GM21515 (cell line): ENCODE measurements at regions not wholly inside any gene's neighbourhood (a gene's known extent, or its start where the extent isn't known, plus 50 kb on each side); places are given as distances from the start of the nearest gene placed in this dataset.
"Not testable (repeated sequence)": the region's sequence is repeated elsewhere in the genome, so short reads cannot be mapped to it uniquely, and the experiment has no call there.

Source experiments
- ATAC-seq: cut with Tn5 transposase; IDR thresholded peaks from one replicate; pipeline ENCODE4 v1.9.1; 2021; ENCODE audit not compliant: unreplicated experiment

DNA sequence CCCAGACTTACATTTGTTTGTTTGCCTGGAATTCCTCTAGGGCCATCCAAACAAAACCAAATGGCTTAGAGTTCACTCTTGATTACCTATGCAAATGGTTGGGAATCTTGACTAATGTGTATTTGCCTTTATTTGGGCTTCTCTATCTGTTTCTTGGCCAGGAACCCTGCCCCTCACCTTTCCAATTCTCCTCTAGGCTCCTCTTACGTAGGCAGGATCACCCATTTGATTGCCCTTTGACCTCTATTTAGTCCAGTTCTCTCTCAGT is 123.0 kb upstream of the DYRK2 start:
- ATAC-seq: no peak

DNA sequence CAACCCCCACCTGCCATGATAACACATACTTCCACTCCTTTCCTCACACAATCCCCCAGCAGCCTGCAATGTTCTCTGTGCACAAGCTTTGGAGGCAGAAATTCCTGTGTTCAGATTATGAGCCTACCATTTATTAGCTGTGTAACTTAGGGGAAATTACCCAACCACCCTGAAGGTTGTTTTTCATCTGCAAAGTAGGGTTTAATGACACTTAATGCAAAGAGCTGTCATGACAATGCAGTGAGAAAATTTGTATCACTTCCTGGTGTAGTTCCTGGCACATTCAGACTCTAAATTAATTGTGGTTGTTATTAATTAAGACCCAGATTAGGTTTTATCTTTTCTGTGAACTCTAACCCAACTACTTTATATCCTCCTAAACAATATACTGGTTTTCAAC is 122.4 kb upstream of the DYRK2 start:
- ATAC-seq: no peak

DNA sequence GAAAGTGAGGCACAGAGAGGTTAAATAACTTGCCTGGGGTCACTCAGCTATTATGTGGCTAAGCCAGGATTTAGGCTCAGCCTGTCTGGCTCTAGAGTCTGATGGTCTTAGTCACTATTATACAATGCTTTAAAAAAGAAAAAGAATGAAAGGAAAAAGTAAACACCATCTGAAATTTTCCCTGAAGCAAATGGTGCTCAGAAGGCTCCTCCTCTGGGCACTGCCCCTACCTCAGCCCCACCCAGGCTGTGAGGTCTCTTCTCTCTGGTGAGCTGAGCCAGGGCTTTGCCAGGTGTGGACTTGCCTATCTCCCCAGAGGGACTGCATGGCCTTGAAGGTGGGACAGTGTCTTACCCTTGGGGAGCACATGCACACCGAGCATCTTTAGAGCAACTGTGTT is 117.5 kb upstream of the DYRK2 start:
- no peak for ATAC-seq

DNA sequence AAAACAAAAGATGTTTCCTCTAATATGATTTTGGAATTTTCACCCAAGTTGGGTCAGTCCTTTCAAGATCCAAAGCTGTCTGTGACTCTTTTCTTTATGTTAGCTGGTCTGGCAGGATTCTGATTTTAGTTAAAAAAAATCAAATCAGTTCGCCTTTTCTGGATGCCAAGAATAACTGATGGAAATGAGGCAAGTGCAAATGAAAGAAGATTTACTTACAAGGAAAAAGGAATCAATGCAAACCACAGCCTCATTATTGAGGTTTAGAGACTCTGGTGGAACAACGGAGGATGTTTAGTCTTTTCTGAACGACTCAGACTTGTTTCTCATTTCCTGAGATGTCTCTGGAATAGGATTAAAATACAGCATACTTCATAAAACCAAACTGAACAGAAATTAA is 117.0 kb upstream of the DYRK2 start:
- ATAC-seq: no peak

DNA sequence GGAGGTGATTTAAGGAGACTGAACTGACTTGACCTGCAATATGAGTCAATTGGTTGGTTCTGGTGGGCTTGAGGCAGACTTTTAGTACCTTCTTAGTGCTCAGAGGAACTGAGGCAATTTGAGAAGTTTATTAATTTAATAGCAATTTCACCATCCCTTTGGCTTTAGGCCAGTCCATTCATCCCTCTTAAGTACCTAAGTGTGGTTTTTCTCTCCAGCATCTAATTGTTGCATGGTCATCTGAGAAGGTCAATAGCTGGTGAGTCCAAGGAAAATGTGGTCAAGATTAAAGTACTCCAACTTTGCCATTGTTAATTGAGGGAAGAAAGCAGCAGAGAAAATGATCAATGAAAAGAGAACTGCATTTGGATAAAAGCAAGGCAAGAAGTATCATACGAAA is 115.4 kb upstream of the DYRK2 start:
- ATAC-seq: no peak

DNA sequence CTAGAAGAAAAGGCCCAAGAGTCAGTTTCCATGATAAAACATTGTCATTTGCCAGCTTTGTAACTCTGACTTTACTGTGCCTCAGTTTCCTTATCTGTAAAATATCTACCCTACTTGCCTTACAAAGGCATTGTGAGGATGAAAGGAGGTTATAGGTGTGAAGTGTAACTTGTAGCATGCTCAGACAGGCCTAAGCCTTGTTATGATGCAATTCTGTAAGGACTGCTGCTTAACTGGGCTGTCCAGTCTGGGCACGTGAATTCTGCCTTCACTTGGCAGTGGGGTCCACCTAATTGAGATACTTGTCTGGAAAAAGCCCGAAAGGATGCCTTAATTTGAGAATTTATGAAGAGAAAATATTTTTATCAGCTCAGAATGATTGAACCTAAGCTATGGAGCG is 114.5 kb upstream of the DYRK2 start:
- no peak for ATAC-seq

DNA sequence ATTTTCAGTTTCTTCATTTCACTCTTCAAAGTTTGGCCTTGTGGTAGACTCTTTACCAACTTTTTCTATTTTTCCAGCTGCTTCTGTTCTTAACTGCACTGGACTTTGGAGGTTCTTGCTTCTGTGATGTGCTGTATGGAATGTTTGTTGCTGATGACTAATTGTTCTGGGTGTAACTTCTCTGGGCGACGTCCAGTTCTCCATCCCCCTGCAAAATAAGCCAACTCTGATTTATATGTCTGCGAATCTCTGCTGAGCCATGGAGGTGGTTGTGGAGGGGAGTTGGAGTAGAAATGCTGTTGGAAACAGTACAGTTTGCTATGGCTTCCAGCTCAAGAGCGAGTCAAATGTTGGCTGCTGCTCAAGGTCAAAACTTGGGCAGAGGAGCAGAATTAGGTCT is 113.9 kb upstream of the DYRK2 start:
- no peak for ATAC-seq

DNA sequence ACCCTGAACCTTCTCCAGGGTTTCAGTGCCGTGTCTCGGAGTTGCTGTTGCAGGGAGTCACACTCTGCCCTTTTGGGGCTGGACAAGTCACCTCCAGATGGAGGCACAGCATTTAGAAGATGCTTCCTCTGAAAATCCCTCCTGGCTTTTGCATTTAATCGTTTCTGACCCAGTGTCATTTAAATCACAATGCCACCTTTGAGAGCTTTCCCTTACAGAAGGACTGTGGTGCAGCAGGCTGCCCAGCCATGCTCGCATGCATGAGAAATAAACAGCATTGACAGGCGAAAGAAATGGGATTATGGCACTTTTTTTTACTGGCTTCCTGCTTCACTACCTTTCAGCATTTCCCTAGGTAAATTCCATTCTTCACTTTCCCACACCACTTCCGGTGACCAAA is 113.4 kb upstream of the DYRK2 start:
- ATAC-seq: no peak

DNA sequence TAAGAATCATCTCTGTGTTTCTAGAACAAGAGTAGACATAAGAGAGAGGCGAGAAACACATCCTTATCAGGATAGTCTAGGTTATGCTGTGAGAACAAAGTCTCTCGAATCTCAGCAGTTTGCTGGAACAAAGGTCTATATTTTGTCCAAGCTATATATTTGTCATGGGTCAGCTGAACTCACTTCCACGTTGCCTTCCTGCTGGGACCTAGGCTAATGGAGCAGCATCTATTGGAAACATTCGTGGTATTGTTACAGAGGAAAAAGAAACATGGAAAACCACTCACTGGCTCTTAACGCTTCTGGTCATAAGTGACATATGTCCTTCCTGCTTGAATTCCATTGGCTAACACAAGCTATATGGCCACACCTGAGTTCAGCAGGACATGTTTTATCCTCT is 112.6 kb upstream of the DYRK2 start:
- ATAC-seq: no peak

DNA sequence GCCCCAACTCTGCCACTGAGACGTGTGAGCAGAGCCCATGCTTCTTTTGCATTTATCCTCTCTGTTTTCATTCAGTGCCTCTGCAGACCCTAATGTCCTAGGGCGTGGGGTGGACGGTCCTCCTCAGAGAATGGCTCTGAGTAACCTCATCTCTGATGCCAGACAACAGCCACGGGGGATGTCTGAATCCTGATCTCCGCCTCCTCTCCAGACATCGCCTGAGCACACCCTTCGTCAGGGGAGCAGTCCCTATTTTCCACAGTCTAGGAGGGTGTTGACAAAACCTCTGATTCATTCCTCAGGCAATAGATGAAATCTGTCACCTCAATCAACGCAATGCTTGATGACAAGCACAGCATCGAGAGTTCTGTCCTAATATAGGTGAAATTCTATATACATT is 109.2 kb upstream of the DYRK2 start:
- no peak for ATAC-seq

DNA sequence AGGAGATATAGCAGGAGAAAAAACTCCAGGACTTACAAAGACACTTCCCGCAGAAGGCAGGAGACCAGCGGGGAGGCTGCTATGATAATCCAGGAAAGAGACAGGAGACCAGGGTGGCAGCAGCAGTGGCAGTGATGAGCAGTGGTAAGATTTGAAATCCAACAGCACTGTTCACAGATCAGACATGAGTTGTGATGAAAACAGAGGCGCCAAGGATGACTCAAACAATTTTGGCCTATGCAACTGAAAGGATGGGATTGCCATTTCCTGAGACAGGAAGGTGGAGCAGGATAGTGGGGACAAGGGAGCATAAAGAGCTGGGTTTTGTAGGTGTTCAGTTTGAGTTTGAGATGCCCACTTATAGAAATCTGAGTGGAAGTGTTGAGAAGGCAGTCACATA is 108.6 kb upstream of the DYRK2 start:
- ATAC-seq: no peak

DNA sequence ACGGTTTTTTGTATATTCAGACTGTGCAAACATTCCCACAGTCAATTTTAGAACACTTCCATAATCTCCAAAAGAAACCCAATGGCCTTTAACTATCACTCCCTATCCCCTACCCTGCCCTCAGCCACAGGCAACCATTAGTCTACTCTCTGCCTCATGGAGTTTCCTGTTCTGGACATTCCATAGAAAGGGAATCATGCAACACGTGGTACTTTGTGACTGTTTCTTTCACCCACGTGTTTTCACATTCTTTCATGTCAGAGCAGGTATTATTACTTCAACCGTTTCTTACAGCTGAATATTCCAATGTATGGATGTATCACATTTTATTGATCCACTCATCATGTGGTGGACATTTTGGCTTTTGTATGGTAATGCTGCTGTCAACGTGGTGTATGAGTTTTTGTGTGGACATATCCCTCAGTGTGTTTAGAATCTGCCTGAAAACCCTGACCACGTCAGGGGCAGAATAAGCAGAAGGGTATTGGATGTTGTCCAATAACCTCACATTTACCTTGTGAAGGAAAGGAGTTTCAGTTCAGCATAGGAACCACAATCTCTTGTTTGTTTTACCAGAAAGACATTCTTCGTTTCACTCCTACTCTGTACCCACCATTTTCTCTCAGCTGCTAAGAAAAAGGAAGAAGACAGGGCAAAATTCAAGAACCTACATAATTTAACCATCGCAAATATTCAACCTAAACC is 107.5 kb upstream of the DYRK2 start:
- ATAC-seq: peak; percentile 83

DNA sequence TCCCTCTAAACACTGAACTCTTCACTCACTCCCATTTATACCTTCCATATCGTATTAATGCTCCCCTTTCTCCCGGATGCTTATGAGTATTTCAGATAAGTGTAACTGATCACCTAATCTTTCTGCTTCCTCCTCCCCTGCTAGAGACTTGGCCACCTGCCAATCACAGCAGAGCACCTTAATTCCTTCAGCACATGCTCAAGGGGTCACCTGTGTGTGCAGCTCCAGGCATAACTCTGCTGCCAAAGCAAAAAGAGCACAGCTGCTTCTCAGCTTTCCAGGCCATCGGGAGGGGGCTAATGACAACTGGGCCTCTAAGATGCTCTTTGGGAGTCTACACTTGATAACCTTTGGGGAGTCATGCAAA is 106.9 kb upstream of the DYRK2 start:
- peak; percentile 36 for ATAC-seq

DNA sequence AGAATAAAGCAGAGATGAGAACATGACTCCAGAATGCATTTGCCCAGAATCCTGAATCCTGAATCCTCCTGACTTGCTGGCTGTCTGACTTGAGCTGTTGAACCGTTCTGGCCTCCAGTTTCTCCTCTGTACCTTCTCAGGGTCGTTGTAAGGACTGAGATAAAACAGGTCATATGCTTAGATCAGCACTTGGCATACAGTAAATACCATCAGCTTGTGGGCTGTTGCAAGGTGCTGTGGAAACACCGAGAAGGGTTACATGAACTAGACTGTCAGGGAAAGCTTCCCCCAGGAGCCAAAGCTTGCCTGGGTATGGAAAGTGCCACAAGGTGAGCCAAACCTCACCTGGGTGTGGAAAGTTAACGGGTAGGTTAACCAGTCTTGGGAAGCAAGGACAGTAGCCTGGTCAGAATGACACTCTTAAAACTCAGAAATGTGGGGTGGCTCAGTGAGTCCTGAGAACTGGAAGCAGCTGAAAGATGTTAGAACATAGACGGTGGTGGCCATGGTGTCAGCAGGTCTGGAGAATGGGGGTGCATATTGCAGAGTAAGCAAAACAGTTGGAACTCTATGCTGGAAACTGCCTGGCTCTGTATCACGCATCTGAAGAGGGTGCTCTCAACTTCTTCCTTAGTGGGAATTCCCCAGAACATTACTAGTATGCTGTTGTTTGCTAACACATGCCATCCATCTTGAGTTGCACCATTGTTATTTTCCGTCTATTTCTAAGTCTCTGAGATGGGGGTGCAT is 105.3 kb upstream of the DYRK2 start:
- no peak for ATAC-seq

DNA sequence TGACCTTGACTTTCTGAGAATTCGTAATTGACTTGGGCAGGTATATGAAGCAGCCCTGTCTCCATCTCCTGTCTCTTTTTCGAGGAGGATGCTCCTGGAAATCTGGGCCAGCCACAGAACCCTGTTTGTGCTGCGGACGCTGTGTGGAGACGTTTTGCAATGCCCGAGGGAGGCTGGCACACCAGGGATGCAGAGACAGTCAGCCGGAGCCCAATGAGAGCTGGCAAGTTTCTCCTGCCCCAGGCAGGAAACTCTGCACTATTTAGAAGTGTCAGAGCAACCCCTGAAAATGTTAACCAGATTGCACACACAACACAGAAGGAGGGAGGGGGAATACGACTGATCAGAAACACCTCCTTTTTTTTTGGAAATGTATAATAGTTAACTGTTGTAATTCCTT is 103.2 kb upstream of the DYRK2 start:
- no peak for ATAC-seq

DNA sequence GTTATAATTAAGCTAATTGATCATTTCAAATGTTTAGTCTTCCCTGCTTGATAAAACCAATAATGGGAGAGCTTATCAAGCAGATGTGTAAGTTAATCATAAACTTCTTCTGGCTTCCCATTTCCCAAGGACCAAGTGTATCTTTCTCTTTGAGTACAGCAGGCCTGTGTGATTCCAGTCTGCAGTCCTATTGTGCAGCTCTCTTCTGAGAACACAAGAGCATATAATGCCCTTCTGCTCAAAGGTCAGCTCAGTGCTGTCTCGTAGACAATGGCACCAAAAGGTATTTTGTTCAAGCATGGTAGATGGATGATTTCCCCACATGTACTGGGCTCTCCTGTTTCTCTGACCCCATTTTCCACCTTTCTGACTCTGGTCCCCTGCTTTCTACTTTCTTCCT is 101.8 kb upstream of the DYRK2 start:
- ATAC-seq: no peak

DNA sequence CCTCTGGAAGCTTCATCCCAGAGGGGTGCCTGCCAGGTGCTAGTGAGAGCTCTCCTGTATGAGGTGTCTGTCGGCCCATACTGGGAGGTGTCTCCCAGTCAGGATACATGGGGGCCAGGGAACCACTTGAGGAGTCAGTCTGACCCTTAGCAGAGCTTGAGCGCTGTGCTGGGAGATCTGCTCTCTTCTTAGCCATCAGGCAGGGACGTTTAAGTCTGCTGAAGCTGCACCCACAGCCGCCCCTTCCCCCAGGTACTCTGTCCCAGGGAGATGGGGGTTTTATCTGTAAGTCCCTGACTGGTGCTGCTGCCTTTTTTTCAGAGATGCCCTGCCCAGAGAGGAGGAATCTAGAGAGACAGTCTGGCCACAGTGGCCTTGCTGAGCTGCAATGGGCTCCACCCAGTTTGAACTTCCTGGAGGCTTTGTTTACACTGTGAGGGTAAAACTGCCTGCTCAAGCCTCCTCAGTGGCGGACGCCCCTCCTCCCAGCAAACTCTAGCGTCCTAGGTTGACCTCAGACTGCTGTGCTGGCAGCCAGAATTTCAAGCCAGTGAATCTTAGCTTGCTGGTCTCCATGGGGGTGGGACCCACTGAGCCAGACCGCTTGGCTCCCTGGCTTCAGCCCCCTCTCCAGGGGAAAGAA is 93.3 kb upstream of the DYRK2 start:
- not testable (repeated sequence) for ATAC-seq

DNA sequence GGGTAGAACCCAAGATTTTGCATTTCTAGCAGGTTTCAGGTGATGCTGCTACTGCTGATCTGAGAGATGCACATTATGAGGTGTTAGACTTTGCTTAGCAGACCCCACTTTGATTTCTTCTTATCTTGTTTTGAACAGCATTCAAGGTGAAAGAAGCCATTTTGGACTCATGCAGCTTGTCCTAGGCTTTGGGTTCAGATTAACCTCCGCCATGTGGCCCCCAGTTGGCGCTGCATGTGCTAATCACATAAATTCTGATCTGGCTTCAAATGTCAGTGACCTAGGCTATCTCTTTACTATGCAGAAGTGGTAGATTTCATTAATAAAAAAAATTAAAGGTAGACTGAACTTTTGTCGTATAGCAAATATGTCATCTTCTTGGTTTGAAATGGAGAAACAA is 89.8 kb upstream of the DYRK2 start:
- ATAC-seq: no peak

DNA sequence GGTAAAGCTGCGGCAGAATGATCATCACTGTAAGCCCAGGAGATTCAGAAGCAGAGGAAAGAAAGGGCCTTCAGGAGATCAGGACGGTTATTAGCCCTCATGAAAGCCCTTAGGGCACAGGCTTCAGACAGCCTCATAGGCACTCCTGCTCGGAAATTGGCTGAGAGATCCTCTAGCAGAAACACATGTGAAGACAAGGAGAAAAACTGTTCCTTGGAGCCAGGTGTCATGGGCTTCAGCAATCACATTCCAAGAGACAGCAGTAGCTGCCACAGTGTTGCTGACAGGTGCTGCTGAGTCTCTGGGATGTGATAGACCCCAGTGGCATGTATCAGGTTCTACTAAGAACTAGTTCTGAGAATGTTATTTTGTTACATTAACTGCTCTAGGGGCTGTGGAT is 88.8 kb upstream of the DYRK2 start:
- no peak for ATAC-seq

DNA sequence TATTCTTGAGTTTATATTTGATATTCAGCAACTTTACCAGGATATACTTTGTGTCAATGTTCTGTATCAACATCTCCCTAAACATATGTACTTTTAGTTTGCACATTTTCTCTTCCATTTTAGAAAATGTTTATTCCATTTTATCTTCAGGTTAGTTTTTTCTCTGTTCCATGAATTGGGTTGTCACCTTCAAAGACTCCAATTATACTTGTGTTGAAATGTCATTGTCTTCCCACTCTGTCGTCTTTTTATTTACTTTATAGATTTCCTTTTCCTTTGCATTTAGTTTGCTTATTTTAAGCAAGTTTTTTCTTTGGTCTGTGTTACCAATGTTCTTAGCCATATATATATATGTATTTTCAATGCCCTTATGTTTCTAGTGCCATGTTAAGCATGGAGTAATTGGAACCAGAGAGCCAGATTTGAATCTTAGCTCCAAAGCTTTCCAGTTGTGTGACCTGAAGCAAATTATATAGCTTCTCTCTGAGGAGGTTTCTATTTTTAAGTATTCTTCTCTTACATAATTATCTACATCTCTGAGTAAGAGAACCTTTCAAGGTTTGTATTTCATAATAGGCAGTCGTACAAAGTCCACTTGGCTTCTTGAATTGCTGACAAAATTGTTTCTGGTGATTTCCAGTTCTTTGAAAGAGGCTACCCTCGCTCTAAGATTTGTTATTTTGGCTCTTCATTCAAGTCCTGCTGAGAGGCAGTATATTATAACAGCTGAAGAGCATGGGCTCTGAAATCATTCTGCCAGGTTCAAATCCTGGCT is 85.8 kb upstream of the DYRK2 start:
- ATAC-seq: no peak

DNA sequence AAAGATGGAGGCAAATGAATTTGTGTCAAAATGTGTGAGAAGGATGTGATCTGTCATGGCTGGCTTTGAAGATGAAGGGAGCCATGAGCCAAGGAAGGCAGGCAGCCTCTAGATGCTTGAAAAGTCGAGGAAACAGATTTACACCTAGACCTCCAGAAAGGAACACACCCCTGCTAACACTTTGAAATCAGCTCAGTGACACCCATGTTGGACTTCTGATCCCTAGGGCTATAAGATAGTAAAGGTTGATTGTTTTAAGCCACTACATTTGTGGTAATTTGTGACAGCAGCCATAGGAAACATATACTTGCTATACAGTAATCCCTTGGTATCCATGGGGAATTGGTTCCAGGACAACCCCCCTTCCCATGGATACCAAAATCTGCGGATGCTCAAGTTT is 80.5 kb upstream of the DYRK2 start:
- ATAC-seq: no peak

DNA sequence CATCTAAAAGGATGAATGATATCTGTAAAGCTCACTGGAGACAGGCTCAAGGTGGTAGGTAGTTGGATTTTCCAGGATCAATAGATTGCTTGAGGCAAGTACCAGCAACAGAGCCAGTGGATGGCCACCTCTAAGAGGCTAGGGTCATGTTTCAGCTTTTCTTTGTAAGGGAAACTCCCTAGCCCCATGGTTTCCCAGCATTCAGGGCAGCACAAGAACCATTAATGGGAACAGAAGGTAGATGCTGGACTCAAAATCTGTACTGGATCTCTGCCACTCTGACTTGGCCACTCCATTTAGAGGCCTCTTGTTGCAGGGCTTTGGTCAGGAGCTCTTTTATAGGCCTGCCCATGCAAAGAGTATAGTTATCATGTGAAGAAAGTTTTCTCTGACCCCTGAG is 76.1 kb upstream of the DYRK2 start:
- ATAC-seq: no peak
